ENCODE measurements at regions not wholly inside any gene's neighbourhood (a gene's known extent, or its start where the extent isn't known, plus 50 kb on each side); places are given as distances from the start of the nearest gene placed in this dataset.

DNA sequence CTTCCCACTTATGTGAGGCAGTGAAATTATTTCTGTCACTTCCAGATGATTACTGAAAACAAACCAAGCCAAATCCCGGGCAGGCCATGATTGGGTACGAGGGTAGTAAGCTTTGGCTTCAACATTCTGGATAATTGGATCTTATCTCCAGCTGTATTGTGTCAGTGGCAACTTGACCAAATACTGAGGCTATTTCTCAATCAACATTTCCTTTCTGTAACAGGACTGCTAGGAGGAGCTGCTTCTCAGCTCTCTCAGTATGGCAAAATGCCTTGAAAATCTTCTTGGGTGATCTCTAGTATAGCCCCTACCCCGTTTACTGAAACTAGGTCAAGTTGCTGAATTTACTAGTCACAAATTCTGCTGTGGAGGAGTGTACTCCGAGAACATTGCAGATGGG, 169.3 kb upstream of the FRMPD4 start:
- H3K9ac ChIP-seq (ENCODE audit: extremely low read depth, low read length, poor library complexity, severe bottlenecking): no peak overlapping the region
- Mint-ChIP-seq H3K4me1 (no peaks in the 10 kb centered on the region), H3K27ac (no peak overlapping the region), H3K27me3 (ENCODE audit: insufficient read depth) (no peaks in the 10 kb centered on the region), H3K4me3 (no peak overlapping the region), H3K9me3 (peaks cover 36% of the 10 kb centered on the region), H3K36me3 (ENCODE audit: low read depth) (no peaks in the 10 kb centered on the region)
- no peaks in the 10 kb centered on the region for H3K9me3 ChIP-seq (ENCODE audit: control insufficient read depth, low read length)
- 94% methylated on average over 4 of the region's 4 CpGs; no CpG with 5 or more reads in 1 of the 2 experiments for WGBS, 2 experiments (ENCODE audit: insufficient coverage in 1 of 2, insufficient read length in 1 of 2)
- no peaks in the 10 kb centered on the region for H3K4me1 ChIP-seq (ENCODE audit: control insufficient read depth, insufficient read depth, low read length)
- no peak for DNase-seq
- no peaks in the 10 kb centered on the region for H3K27me3 ChIP-seq (ENCODE audit: control insufficient read depth, insufficient read depth, low read length, poor library complexity, severe bottlenecking)
- TF ChIP-seq, protein P1, sequence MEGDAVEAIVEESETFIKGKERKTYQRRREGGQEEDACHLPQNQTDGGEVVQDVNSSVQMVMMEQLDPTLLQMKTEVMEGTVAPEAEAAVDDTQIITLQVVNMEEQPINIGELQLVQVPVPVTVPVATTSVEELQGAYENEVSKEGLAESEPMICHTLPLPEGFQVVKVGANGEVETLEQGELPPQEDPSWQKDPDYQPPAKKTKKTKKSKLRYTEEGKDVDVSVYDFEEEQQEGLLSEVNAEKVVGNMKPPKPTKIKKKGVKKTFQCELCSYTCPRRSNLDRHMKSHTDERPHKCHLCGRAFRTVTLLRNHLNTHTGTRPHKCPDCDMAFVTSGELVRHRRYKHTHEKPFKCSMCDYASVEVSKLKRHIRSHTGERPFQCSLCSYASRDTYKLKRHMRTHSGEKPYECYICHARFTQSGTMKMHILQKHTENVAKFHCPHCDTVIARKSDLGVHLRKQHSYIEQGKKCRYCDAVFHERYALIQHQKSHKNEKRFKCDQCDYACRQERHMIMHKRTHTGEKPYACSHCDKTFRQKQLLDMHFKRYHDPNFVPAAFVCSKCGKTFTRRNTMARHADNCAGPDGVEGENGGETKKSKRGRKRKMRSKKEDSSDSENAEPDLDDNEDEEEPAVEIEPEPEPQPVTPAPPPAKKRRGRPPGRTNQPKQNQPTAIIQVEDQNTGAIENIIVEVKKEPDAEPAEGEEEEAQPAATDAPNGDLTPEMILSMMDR (conservative IDR thresholded peaks at IDR 0.05): no peak
- no peak overlapping the region for H3K27ac ChIP-seq (ENCODE audit: low read depth, low read length)
- no peaks in the 10 kb centered on the region for H3K36me3 ChIP-seq (ENCODE audit: control insufficient read depth, insufficient read depth, low read length)
- no peak overlapping the region for H3K4me3 ChIP-seq (ENCODE audit: low read length)

DNA sequence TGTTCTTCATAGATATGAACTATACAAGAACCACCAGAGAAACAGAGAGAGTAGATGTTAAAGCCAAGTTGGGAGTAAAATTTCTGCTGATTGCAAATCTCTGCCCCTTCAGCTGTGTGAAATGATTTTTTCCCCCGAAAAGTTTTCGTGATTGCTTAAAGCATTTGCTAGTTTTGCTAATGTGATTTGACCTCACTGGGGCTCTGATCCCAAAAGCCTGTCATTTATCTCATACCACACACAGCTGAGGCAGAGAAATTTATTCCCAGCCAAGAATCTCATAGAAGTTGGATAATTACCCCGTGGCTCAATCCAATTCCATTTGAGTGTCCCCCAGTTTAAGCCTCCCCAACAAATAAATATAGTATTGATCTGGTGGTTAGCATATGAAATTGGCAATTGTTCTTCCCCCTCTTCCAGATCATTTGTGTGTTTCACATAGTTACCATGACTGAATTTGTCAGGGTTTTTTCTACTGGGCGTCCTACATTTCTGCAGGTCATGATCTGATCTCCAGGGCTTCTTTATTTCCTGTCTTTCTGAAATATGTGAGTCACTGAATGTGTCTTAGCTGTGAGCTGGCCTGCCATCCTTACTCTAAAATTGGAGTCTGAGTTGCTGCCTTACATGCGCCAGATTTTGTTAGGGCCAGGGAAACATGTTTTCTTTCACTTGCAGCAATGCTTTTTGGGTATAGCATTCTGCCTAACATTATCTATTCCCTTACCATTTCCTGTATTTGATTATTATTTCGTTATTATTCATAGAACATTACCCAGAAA, 167.5 kb upstream of the FRMPD4 start:
- H3K36me3 Mint-ChIP-seq (ENCODE audit: low read depth): no peaks in the 10 kb centered on the region
- no peak overlapping the region for H3K4me3 ChIP-seq (ENCODE audit: low read length)
- H3K27ac ChIP-seq (ENCODE audit: low read depth, low read length): no peak overlapping the region
- peaks cover 37% of the 10 kb centered on the region for H3K9me3 Mint-ChIP-seq
- H3K27ac Mint-ChIP-seq: no peak overlapping the region
- H3K36me3 ChIP-seq (ENCODE audit: control insufficient read depth, insufficient read depth, low read length): no peaks in the 10 kb centered on the region
- H3K9ac ChIP-seq (ENCODE audit: extremely low read depth, low read length, poor library complexity, severe bottlenecking): no peak overlapping the region
- H3K9me3 ChIP-seq (ENCODE audit: control insufficient read depth, low read length): no peaks in the 10 kb centered on the region
- 80 to 91% methylated on average over 1 to 4 of the region's 6 CpGs for WGBS, 2 experiments (ENCODE audit: insufficient coverage in 1 of 2, insufficient read length in 1 of 2)
- no peak overlapping the region for H3K4me3 Mint-ChIP-seq
- no peaks in the 10 kb centered on the region for H3K4me1 ChIP-seq (ENCODE audit: control insufficient read depth, insufficient read depth, low read length)
- DNase-seq: no peak
- H3K4me1 Mint-ChIP-seq: no peaks in the 10 kb centered on the region
- no peaks in the 10 kb centered on the region for H3K27me3 ChIP-seq (ENCODE audit: control insufficient read depth, insufficient read depth, low read length, poor library complexity, severe bottlenecking)
- H3K27me3 Mint-ChIP-seq (ENCODE audit: insufficient read depth): no peaks in the 10 kb centered on the region
- TF ChIP-seq, protein P1 (conservative IDR thresholded peaks at IDR 0.05): no peak

DNA sequence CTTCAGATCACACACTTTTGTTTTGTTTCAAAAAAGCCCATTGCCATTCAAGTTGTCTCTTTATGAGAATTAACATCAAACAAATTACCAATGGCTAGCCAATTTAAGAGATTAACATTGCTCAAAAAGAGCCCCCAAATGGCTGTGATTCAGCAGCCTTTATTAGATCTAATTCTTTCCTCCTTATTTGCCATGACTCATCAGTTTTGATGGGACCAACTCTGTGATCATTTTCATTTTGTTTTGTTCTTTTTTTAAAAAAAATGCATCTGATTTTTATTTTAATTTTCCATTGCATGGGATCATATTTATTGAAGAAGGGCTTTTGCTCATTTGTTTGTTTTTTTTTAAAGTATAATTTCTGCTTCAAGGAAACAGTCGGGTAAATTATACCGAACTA, 161.6 kb upstream of the FRMPD4 start:
- no peaks in the 10 kb centered on the region for H3K36me3 Mint-ChIP-seq (ENCODE audit: low read depth)
- WGBS, 2 experiments (ENCODE audit: insufficient coverage in 1 of 2, insufficient read length in 1 of 2): no CpG with 5 or more reads among the region's 2 CpGs

More for the DNA sequence above, 161.6 kb upstream of the FRMPD4 start:
- H3K9me3 Mint-ChIP-seq: peaks cover 32% of the 10 kb centered on the region
- TF ChIP-seq, protein P1 (conservative IDR thresholded peaks at IDR 0.05): no peak
- H3K9ac ChIP-seq (ENCODE audit: extremely low read depth, low read length, poor library complexity, severe bottlenecking): no peak overlapping the region
- no peaks in the 10 kb centered on the region for H3K27me3 ChIP-seq (ENCODE audit: control insufficient read depth, insufficient read depth, low read length, poor library complexity, severe bottlenecking)
- no peak overlapping the region for H3K4me3 Mint-ChIP-seq
- no peaks in the 10 kb centered on the region for H3K36me3 ChIP-seq (ENCODE audit: control insufficient read depth, insufficient read depth, low read length)
- no peak for DNase-seq
- no peak overlapping the region for H3K4me3 ChIP-seq (ENCODE audit: low read length)
- H3K27ac ChIP-seq (ENCODE audit: low read depth, low read length): no peak overlapping the region
- no peaks in the 10 kb centered on the region for H3K4me1 Mint-ChIP-seq
- no peaks in the 10 kb centered on the region for H3K9me3 ChIP-seq (ENCODE audit: control insufficient read depth, low read length)
- H3K27me3 Mint-ChIP-seq (ENCODE audit: insufficient read depth): no peaks in the 10 kb centered on the region
- H3K27ac Mint-ChIP-seq: no peak overlapping the region
- no peaks in the 10 kb centered on the region for H3K4me1 ChIP-seq (ENCODE audit: control insufficient read depth, insufficient read depth, low read length)
